ELR (cell line): ENCODE measurements at regions not wholly inside any gene's neighbourhood (a gene's known extent, or its start where the extent isn't known, plus 50 kb on each side); places are given as distances from the start of the nearest gene placed in this dataset.

Experiments used
- DNase-seq: peaks from one replicate; pipeline ENCODE4 v3.0.0-alpha.2; 2015; ENCODE audit warnings: low read depth

DNA sequence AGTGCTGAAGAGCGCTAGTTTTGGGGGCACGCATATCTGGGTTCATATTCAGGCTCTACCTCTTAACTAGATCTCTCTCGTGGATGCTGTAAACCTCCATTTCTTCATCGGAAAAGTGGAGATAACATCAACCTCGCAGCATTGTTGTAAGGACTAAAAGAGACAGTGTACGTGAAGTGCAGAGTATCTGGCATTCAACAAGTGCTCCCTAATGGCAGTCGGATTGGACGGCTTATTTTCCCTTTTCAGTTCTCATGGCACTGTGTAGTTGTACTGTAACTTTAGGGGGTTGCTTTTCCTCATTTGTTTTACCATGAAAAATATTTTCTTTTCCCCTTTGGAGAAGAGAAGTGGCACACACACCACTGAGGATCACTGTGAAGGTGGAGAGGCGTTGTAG, 51.4 kb upstream of the ESX1 start:
- no peak for DNase-seq
